Natural killer cell (primary cell): ENCODE measurements at regions not wholly inside any gene's neighbourhood (a gene's known extent, or its start where the extent isn't known, plus 50 kb on each side); places are given as distances from the start of the nearest gene placed in this dataset.

Experiments used
- ATAC-seq, 3 donors: fragments of 150-1000 bp in 2 of 3; fragments of 200-7000 bp in 1 of 3; cut with Tn5 transposase; 1 replicate in 1 of 3; 2 replicates in 2 of 3; pipeline ENCODE4 v1.10.0; 2021; ENCODE audit warnings: mild to moderate bottlenecking in 2 of 3, moderate library complexity in 2 of 3
- DNase-seq, 2 donors: peaks; one replicate each; pipeline versions ENCODE4 v3.0.0 to v3.0.0-alpha.2; 2013 to 2021; ENCODE audit warnings: mixed read lengths in 1 of 2
- H3K27ac ChIP-seq: one replicate; pipeline ENCODE4 v1.5.1; 2013; ENCODE audit warnings: mild to moderate bottlenecking, low read length
- H3K27me3 ChIP-seq: one replicate; pipeline ENCODE4 v1.6.1; 2013; ENCODE audit warnings: low read length; ENCODE audit not compliant: control insufficient read depth, insufficient read depth
- H3K36me3 ChIP-seq: one replicate; pipeline ENCODE4 v1.6.1; 2013; ENCODE audit warnings: low read length; ENCODE audit not compliant: control insufficient read depth, insufficient read depth
- H3K4me1 ChIP-seq: one replicate; pipeline ENCODE4 v1.6.1; 2013; ENCODE audit warnings: low read length; ENCODE audit not compliant: control insufficient read depth, insufficient read depth
- H3K4me3 ChIP-seq: one replicate; pipeline ENCODE4 v1.5.1; 2013; ENCODE audit warnings: low read length
- H3K9me3 ChIP-seq: one replicate; pipeline ENCODE4 v1.6.1; 2013; ENCODE audit warnings: low read length; ENCODE audit not compliant: control insufficient read depth, insufficient read depth
- H3K27ac Mint-ChIP-seq, 2 donors: one replicate each; pipeline ENCODE4 v1.8.0; 2022; ENCODE audit warnings: mild to moderate bottlenecking in 2 of 2, mixed read lengths in 2 of 2, moderate library complexity in 1 of 2
- H3K27me3 Mint-ChIP-seq, 2 donors: one replicate each; pipeline ENCODE4 v1.8.0; 2022; ENCODE audit warnings: low read depth in 2 of 2, mixed read lengths in 2 of 2
- H3K36me3 Mint-ChIP-seq: one replicate; pipeline ENCODE4 v1.8.0; 2022; ENCODE audit warnings: mixed read lengths
- H3K4me1 Mint-ChIP-seq, 2 donors: one replicate each; pipeline ENCODE4 v1.8.0; 2022; ENCODE audit warnings: mixed read lengths in 2 of 2
- H3K4me3 Mint-ChIP-seq: one replicate; pipeline ENCODE4 v1.8.0; 2022; ENCODE audit warnings: mild to moderate bottlenecking, moderate library complexity, mixed read lengths
- H3K9me3 Mint-ChIP-seq, 2 donors: one replicate each; pipeline ENCODE4 v1.8.0; 2022; ENCODE audit warnings: mixed read lengths in 2 of 2
- WGBS: methylation state at CpG from one replicate; pipeline ENCODE4 v1.1.7; 2013; ENCODE audit warnings: missing lambda C conversion rate; ENCODE audit not compliant: insufficient coverage; 5-methylcytosine and 5-hydroxymethylcytosine counted together
- intact Hi-C: fragments of 100-400 bp; cut with micrococcal nuclease; formaldehyde crosslinking; loops from one replicate; pipeline ENCODE4 v1.14.2; 2022
- TF ChIP-seq, protein P1 (sequence below): fragments of 200-600 bp; IDR thresholded peaks from one replicate; pipeline ENCODE4 v1.8.0; 2022; ENCODE audit warnings: antibody characterized with exemption

DNA sequence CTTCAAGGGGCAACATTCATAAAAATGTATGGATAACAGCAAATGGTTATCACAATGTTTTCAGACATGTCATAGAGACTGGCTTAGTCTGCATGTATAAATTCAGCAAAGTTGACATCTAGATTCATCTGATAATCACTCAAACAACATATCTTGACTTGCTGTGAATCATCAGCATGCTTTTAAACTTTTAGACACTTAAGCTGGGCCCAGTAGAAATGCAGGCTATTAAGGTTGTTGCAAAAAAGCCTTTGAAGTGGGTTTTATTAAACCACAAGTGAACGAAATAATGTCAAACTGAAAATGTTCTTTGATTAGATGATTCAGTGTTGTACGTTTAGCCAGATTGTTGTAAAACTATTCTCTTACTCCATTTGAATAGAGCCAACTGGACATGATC, 759.6 kb downstream of the NXPH1 start:
- intact Hi-C loops = no loop called here

DNA sequence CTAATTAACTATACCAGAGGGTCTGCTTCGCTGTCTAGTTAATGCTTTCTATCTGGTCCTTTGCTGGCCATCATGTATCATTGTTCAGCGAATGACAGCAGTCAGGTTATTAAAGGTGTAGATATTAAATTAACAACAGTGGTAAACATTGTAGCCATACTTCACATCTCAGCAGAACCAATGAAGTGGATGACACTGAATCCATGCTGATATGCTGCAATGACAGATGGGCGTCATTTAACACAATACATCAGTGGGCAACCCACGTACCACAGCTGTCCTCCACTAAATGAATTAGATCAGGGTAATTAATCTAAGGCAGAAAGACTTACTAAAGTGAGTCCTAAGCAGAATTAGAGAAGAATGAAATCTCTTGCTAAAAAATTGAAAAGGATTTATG, 767.2 kb downstream of the NXPH1 start:
- WGBS = 89% methylated on average over 2 of the region's 4 CpGs
- ATAC-seq = no peak

More for the DNA sequence above, 759.6 kb downstream of the NXPH1 start:
- no peaks in the 10 kb centered on the region for H3K36me3 Mint-ChIP-seq
- TF ChIP-seq, protein P1, sequence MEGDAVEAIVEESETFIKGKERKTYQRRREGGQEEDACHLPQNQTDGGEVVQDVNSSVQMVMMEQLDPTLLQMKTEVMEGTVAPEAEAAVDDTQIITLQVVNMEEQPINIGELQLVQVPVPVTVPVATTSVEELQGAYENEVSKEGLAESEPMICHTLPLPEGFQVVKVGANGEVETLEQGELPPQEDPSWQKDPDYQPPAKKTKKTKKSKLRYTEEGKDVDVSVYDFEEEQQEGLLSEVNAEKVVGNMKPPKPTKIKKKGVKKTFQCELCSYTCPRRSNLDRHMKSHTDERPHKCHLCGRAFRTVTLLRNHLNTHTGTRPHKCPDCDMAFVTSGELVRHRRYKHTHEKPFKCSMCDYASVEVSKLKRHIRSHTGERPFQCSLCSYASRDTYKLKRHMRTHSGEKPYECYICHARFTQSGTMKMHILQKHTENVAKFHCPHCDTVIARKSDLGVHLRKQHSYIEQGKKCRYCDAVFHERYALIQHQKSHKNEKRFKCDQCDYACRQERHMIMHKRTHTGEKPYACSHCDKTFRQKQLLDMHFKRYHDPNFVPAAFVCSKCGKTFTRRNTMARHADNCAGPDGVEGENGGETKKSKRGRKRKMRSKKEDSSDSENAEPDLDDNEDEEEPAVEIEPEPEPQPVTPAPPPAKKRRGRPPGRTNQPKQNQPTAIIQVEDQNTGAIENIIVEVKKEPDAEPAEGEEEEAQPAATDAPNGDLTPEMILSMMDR = no peak
- H3K27me3 ChIP-seq = no peaks in the 10 kb centered on the region
- ATAC-seq = no peak
- H3K36me3 ChIP-seq = no peaks in the 10 kb centered on the region
- no peaks in the 10 kb centered on the region for H3K9me3 ChIP-seq
- no peak overlapping the region for H3K4me3 Mint-ChIP-seq
- WGBS = 67% methylated on average over 1 of the region's 2 CpGs
- no peaks in the 10 kb centered on the region for H3K4me1 ChIP-seq
- H3K4me3 ChIP-seq = no peak overlapping the region
- no peaks in the 10 kb centered on the region for H3K4me1 Mint-ChIP-seq
- H3K27ac ChIP-seq = no peak overlapping the region
- no peaks in the 10 kb centered on the region for H3K27me3 Mint-ChIP-seq
- H3K27ac Mint-ChIP-seq = no peak overlapping the region
- peaks cover 9 to 23% of the 10 kb centered on the region in 2 donors for H3K9me3 Mint-ChIP-seq
- no peak for DNase-seq

GRCh38 chr7:9201928-9202327, 768.5 kb downstream of the NXPH1 start:
- no peaks in the 10 kb centered on the region for H3K27me3 ChIP-seq
- no peak overlapping the region for H3K27ac Mint-ChIP-seq
- no peaks in the 10 kb centered on the region for H3K4me1 ChIP-seq
- H3K27ac ChIP-seq = no peak overlapping the region
- no peaks in the 10 kb centered on the region for H3K27me3 Mint-ChIP-seq
- H3K4me3 ChIP-seq = no peak overlapping the region
- DNase-seq (no peak), ATAC-seq (no peak)
- TF ChIP-seq, protein P1 = no peak
- no peaks in the 10 kb centered on the region for H3K36me3 ChIP-seq
- H3K36me3 Mint-ChIP-seq = no peaks in the 10 kb centered on the region
- no peaks in the 10 kb centered on the region for H3K4me1 Mint-ChIP-seq
- H3K9me3 ChIP-seq = no peaks in the 10 kb centered on the region
- WGBS = 89% methylated on average over 1 of the region's 2 CpGs
- no peak overlapping the region for H3K4me3 Mint-ChIP-seq
- intact Hi-C loops = no loop called here
- peaks cover 13 to 21% of the 10 kb centered on the region in 2 donors for H3K9me3 Mint-ChIP-seq

More for the DNA sequence above, 767.2 kb downstream of the NXPH1 start:
- TF ChIP-seq, protein P1 = no peak
- Mint-ChIP-seq H3K4me3 (no peak overlapping the region), H3K36me3 (no peaks in the 10 kb centered on the region), H3K27me3 (no peaks in the 10 kb centered on the region), H3K27ac (no peak overlapping the region), H3K4me1 (no peaks in the 10 kb centered on the region), H3K9me3 (peaks cover 7 to 13% of the 10 kb centered on the region in 2 donors)
- no peak overlapping the region for H3K27ac ChIP-seq
- H3K27me3 ChIP-seq = no peaks in the 10 kb centered on the region
- no peaks in the 10 kb centered on the region for H3K36me3 ChIP-seq
- intact Hi-C loops = no loop called here
- DNase-seq = no peak
- no peaks in the 10 kb centered on the region for H3K9me3 ChIP-seq
- no peak overlapping the region for H3K4me3 ChIP-seq
- no peaks in the 10 kb centered on the region for H3K4me1 ChIP-seq

GRCh38 chr7:9204571-9204970, 771.2 kb downstream of the NXPH1 start:
- H3K27me3 Mint-ChIP-seq = no peaks in the 10 kb centered on the region
- DNase-seq = no peak
- H3K9me3 Mint-ChIP-seq = peaks cover 9 to 17% of the 10 kb centered on the region in 2 donors
- no peak overlapping the region for H3K4me3 Mint-ChIP-seq
- no CpG with 5 or more reads among the region's 1 CpG for WGBS
- H3K4me1 ChIP-seq = no peaks in the 10 kb centered on the region
- no peak for ATAC-seq
- no peak overlapping the region for H3K4me3 ChIP-seq
- no peaks in the 10 kb centered on the region for H3K36me3 ChIP-seq
- H3K27ac Mint-ChIP-seq = no peak overlapping the region
- H3K36me3 Mint-ChIP-seq = no peaks in the 10 kb centered on the region
- no peaks in the 10 kb centered on the region for H3K4me1 Mint-ChIP-seq
- TF ChIP-seq, protein P1 = no peak
- H3K27ac ChIP-seq = no peak overlapping the region
- no peaks in the 10 kb centered on the region for H3K27me3 ChIP-seq
- intact Hi-C loops = no loop called here
- no peaks in the 10 kb centered on the region for H3K9me3 ChIP-seq
